Middle frontal gyrus (tissue), 1 donor: ENCODE measurements at regions not wholly inside any gene's neighbourhood (a gene's known extent, or its start where the extent isn't known, plus 50 kb on each side); places are given as distances from the start of the nearest gene placed in this dataset.

Experiments
- DNase-seq: peaks from one replicate; pipeline ENCODE4 v3.0.0-alpha.2; 2015; ENCODE audit warnings: low spot score; ENCODE audit errors: extremely low spot score

GRCh38 chr3:59546522-59546921 lies 496.7 kb upstream of the CFAP20DC start:
- DNase-seq: no peak

DNA sequence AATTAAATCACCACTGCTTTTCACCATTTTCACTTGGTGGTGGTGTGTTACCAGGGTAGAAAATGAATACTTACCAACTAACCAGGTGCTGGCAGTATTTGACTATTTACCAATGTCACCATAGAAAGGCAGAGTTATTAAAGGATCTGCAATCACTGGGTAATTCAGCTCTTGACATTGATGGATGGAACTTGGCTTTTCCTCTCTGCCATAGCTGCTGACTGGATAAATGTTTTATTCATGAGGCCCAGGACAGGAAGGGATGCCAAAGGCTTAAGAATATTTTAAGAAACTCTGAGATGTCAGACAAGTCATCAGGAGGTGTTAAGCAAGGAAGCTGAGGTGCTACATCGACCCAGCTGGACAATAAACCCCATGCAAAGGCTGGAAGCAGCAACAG lies 495.5 kb upstream of the CFAP20DC start:
- DNase-seq: no peak

- no peak for DNase-seq
Measured at GRCh38 chr3:59542276-59542675, 492.5 kb upstream of the CFAP20DC start.

DNA sequence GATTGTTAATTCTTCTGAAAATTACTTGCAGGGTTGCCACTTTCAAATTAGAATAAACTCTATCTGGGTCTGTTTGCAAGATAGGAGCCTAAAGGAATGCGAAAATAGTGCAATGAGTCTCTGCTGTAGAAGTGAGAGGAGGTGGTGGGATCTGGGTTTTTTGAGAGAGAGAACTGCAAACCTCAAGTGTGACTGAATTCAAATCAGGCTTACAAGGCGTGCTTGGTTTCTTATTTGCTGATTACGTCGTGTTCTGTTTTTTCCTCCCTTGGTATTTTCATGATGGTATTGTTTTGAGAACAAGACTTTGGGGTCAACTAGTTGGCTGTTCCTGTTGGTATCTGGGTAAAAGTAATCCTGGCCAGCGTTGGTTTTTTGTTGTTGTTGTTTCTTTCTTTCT lies 490.9 kb upstream of the CFAP20DC start:
- DNase-seq: no peak

GRCh38 chr3:59540241-59540640 lies 490.4 kb upstream of the CFAP20DC start:
- no peak for DNase-seq

DNA sequence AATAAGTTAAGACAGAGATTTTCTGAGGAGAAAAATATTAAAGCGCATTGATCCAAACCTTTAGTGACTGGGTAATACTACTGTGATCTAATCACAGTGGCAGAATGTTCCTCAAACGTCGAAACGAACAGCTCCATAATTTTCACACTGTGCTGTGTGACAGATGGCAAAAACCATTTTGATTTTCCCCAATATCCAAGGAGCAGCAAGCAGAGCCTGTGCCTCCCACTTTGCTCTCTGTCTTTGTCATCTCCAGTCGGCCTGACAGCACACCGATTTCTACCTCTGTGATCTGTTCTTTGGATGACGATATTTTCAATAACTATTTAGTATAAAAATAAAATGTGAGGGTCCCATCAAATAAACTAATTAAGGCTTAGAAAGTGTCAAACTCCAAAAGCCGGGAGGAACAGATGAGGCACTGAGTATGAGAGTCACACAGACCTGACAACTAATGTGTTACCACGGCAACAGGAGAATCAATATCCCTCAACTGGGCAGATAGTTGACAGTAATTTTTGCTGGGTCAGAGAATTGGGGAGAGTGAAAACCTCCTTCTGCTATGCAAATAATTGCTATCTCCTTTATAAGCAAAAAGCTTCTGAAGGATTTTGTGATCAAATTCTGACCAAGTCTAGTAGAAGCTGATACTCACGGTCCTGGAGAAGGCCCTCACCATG lies 489.1 kb upstream of the CFAP20DC start:
- no peak for DNase-seq

DNA sequence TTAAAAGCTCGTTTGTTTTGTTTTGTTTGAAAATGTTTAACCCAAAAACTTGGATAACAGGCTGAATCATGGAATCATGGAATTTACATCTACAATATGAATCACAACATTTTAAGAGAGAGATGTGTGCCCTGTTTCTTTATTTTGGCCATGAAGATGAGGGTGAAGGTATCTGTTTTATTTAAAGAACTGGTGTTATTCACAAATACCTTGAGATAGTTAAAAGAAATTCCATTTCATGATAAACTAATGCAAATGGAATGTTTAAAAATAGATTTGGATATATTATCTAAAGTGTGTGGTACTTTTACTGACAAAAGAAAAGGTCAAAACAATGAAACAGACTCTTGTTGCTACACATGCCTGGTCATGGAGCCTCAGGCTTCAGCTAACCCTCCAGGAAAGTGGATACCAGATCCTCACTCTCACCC lies 486.0 kb upstream of the CFAP20DC start:
- DNase-seq: no peak

- DNase-seq: no peak
Measured at GRCh38 chr3:59531994-59532393, 482.2 kb upstream of the CFAP20DC start.

GRCh38 chr3:59531066-59531745 lies 481.4 kb upstream of the CFAP20DC start:
- DNase-seq: no peak

GRCh38 chr3:59528251-59528650 lies 478.4 kb upstream of the CFAP20DC start:
- DNase-seq: no peak

DNA sequence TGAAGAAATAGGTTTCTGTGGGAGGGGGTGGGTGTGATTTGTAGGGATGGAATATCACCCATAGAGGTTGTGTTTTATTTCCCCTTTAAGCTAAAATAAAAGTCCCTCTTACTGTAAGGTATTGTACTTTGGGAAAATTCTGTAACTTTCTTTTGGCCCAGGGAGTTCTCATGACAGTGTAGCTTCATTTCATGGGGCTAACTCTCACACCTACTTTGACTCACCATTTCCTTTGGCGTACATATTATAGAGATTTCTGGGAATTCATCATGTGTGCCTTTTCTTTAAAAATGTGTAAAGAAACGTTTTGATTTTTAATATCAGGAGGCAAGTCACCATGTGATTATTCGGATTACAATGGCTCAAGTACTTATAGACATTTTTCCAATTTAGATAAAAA lies 477.7 kb upstream of the CFAP20DC start:
- DNase-seq: no peak

DNA sequence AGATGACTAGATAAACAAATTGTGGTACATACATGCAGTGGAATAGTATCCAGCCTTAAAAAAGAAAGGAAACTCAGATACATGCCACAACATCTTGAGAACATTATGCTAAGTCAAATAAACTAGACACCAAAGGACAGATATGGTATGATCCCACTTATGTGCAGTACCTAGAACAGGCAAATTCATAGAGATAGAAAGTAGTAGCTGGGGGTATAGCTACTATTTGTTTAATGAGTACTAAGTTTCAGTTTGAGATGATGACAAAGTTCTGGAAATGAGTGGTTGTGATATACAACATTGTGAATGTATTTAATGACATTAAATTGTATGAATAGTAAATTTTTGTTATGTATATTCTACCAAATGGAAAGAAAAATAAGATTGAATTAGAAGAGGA lies 477.2 kb upstream of the CFAP20DC start:
- no peak for DNase-seq

DNA sequence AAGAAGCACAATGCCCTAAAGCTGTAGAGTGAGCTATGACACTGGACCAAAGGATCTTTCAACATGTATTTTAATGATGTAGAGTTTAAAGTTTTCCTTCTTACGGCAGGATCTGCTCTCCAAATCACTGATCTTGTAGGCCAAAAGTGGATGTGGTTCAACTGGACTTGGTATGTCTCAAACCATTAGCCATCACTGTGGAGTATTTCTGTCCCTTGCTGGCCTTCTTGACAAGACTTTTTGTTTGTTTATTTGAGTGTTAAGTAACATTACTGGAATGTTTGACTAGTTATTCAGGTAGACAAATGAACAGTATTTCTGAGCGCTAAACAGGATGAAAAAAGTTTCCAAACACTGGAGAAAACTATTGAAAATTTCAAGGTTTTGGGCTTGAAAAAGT lies 472.7 kb upstream of the CFAP20DC start:
- no peak for DNase-seq

DNA sequence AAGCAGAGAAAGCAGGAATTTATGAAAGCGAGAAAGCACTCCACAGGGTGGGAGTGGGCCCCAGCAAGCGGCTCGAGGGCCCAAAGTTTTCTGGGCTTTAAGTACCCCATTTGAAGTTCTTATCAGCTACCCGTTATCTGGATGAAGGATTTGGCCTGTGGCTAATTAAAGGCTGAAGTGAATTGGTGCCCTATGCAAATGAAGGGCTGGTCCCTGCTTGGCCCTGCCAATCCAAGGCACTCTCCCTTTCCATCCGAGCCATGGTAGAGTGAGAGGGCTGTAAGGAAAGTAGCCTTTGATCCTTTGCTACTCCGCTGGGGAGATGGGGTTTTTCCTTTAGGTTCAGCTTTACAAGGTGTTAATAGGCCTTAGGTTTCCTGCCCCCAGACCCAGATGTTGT lies 469.3 kb upstream of the CFAP20DC start:
- no peak for DNase-seq

- no peak for DNase-seq
Measured at GRCh38 chr3:59518283-59519055, 468.6 kb upstream of the CFAP20DC start.

GRCh38 chr3:59517388-59517787 lies 467.6 kb upstream of the CFAP20DC start:
- DNase-seq: no peak

DNA sequence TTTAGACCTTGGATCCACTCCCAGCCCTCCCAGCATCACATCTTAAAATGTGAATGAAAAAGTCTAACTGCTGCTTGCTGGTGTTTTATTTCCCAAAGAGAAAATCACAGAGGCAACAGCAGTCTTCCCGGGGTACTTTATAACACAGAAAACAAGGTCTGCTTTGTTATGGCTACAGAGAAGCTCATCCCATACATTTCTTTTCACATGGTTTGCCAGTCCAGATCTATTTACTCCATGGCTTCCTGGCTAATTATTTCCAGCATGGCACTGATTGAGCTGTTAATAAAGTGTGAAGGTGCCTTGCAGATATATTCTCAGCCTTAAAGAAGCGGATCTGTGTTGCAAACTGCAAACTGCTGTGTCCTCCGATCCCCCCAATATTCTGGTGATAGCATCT lies 466.1 kb upstream of the CFAP20DC start:
- DNase-seq: no peak

- DNase-seq: no peak
Measured at GRCh38 chr3:59514865-59515482, 465.1 kb upstream of the CFAP20DC start.

- DNase-seq: no peak
Measured at GRCh38 chr3:59513570-59513969, 463.7 kb upstream of the CFAP20DC start.

DNA sequence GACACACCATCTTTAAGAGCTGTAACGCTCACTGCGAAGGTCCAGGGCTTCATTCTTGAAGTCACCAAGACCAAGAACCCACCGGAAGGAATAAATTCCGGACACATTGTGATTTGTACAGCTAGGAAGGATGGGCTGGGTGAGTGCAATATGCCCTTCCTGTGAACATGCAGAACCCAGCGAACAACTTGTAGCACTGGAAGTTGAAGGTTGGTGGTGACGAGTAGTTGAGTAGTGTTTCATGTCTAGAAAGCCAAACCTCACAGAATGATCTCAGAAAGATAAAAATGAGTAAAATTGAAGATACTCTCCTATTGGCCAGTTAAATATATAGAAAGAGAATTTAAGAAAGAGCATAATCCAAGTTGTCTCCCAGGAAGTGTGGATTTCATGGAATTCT lies 462.2 kb upstream of the CFAP20DC start:
- no peak for DNase-seq

DNA sequence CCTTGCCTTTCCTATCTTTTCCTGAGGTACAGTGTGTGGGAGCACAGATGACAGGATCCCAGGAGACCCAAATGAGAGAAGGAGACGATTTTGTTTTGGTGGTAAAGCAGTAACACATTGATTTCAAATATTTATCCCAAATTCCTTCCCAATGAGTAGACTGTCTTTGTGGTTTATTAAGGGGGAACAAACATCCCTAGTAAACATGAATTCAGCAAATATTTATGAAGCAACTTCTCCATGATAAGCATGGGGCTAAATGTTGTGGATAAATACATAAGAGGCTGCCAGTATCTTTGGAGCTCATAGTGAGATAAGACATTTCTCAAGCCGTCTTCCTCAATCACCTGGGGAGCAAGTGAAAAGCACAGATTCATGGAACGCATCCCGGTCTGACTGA lies 460.8 kb upstream of the CFAP20DC start:
- no peak for DNase-seq

DNA sequence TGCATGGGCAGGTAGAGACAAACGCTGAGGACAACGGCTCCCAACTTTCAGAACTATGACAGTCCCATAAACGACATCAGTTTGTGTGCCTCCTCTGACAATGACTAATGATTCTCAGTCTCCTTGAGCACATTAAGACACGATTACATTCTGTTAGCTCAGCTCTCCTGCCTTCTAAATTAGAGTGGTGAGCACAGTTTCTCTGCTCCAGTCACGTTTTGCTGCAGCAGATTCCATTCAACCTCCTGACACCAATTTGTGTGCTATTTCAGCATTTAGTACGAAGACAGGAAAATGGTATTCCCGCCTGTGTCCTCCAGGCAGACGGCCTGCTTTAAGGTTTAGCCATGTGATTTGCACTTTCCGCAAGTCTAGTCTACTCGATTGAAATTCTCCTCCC lies 458.4 kb upstream of the CFAP20DC start:
- no peak for DNase-seq
